ENCODE measurements at regions not wholly inside any gene's neighbourhood (a gene's known extent, or its start where the extent isn't known, plus 50 kb on each side); places are given as distances from the start of the nearest gene placed in this dataset.

GRCh38 chr14:104433401-104434213 is 146.0 kb upstream of the C14orf180 start:
- TF ChIP-seq, protein P1, sequence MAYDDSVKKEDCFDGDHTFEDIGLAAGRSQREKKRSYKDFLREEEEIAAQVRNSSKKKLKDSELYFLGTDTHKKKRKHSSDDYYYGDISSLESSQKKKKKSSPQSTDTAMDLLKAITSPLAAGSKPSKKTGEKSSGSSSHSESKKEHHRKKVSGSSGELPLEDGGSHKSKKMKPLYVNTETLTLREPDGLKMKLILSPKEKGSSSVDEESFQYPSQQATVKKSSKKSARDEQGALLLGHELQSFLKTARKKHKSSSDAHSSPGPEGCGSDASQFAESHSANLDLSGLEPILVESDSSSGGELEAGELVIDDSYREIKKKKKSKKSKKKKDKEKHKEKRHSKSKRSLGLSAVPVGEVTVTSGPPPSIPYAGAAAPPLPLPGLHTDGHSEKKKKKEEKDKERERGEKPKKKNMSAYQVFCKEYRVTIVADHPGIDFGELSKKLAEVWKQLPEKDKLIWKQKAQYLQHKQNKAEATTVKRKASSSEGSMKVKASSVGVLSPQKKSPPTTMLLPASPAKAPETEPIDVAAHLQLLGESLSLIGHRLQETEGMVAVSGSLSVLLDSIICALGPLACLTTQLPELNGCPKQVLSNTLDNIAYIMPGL (CRISPR knock-in tag; IDR thresholded peaks at IDR 0.05; ENCODE audit: borderline replicate concordance) = no peak
- TF ChIP-seq, protein P2, sequence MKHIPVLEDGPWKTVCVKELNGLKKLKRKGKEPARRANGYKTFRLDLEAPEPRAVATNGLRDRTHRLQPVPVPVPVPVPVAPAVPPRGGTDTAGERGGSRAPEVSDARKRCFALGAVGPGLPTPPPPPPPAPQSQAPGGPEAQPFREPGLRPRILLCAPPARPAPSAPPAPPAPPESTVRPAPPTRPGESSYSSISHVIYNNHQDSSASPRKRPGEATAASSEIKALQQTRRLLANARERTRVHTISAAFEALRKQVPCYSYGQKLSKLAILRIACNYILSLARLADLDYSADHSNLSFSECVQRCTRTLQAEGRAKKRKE (CRISPR knock-in tag; IDR thresholded peaks at IDR 0.05; ENCODE audit: low read depth) = no peak
- no peak for TF ChIP-seq NFE2L2 (conservative IDR thresholded peaks at IDR 0.05; ENCODE audit: low read length)
- no peak for TF ChIP-seq CHD4 (IDR thresholded peaks at IDR 0.05; ENCODE audit: borderline replicate concordance)
- TF ChIP-seq SMC3 (IDR thresholded peaks at IDR 0.05) = no peak
- TF ChIP-seq, protein P3, sequence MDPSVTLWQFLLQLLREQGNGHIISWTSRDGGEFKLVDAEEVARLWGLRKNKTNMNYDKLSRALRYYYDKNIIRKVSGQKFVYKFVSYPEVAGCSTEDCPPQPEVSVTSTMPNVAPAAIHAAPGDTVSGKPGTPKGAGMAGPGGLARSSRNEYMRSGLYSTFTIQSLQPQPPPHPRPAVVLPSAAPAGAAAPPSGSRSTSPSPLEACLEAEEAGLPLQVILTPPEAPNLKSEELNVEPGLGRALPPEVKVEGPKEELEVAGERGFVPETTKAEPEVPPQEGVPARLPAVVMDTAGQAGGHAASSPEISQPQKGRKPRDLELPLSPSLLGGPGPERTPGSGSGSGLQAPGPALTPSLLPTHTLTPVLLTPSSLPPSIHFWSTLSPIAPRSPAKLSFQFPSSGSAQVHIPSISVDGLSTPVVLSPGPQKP (IDR thresholded peaks at IDR 0.05; ENCODE audit: low read depth, low read length) = no peak
- TF ChIP-seq, protein P4, sequence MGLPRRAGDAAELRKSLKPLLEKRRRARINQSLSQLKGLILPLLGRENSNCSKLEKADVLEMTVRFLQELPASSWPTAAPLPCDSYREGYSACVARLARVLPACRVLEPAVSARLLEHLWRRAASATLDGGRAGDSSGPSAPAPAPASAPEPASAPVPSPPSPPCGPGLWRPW (IDR thresholded peaks at IDR 0.05) = no peak
- TF ChIP-seq POLR2A (IDR thresholded peaks at IDR 0.05; ENCODE audit: low read length) = no peak
- TF ChIP-seq HOXB5 (CRISPR knock-in tag; IDR thresholded peaks at IDR 0.05) = no peak
- no peak for TF ChIP-seq TFCP2L1 (CRISPR knock-in tag; IDR thresholded peaks at IDR 0.05)
- POLR2A ChIA-PET = no interaction called here
- DNase-seq (ENCODE audit: low read depth in 1 of 2, low spot score in 1 of 2) (no peak), FAIRE-seq (no peak), ATAC-seq (peak in 1 of 2 experiments; percentile 18; a peak in 2 of 6 replicates)
- Histone ChIP-seq H3K9me3 (no peaks in the 10 kb centered on the region), H3K27ac (no peak overlapping the region), H3K4me2 (no peak overlapping the region), H3K4me1 (no peaks in the 10 kb centered on the region), H3K4me3 (no peak overlapping the region)
- WGBS (ENCODE audit: missing lambda C conversion rate) = 54% methylated on average over 14 of the region's 29 CpGs
- CTCF ChIA-PET = interaction anchor here (1.0 kb wide), 1 partner anchor 288 kb away, joined by 3 read pairs; no protein-coding TSS in a partner anchor

- WGBS (ENCODE audit: missing lambda C conversion rate) = 46% methylated on average over 9 of the region's 13 CpGs
- ChIA-PET POLR2A (no interaction called here), CTCF (interaction anchor here (1.0 kb wide), 1 partner anchor 289 kb away, joined by 3 read pairs; no protein-coding TSS in a partner anchor)
- no peak for ATAC-seq
- H3K27ac ChIP-seq = no peak overlapping the region
- FAIRE-seq = no peak
- TF ChIP-seq, protein P1 (CRISPR knock-in tag; IDR thresholded peaks at IDR 0.05; ENCODE audit: borderline replicate concordance) = no peak
- TF ChIP-seq GATA3 (IDR thresholded peaks at IDR 0.05; ENCODE audit: borderline replicate concordance) = no peak
- TF ChIP-seq SREBF2 (IDR thresholded peaks at IDR 0.05) = no peak
- no peak for TF ChIP-seq RNF2 (IDR thresholded peaks at IDR 0.05; ENCODE audit: borderline replicate concordance, low read depth)
- TF ChIP-seq, protein P5, sequence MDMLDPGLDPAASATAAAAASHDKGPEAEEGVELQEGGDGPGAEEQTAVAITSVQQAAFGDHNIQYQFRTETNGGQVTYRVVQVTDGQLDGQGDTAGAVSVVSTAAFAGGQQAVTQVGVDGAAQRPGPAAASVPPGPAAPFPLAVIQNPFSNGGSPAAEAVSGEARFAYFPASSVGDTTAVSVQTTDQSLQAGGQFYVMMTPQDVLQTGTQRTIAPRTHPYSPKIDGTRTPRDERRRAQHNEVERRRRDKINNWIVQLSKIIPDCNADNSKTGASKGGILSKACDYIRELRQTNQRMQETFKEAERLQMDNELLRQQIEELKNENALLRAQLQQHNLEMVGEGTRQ (IDR thresholded peaks at IDR 0.05) = no peak
- TF ChIP-seq ZSCAN20 (CRISPR knock-in tag; IDR thresholded peaks at IDR 0.05) = no peak
- no peaks in the 10 kb centered on the region for H3K9me3 ChIP-seq
- no peak overlapping the region for H3K4me2 ChIP-seq
- H3K4me3 ChIP-seq = no peak overlapping the region
- H3K4me1 ChIP-seq = no peaks in the 10 kb centered on the region
- DNase-seq (ENCODE audit: low read depth in 1 of 2, low spot score in 1 of 2) = no peak
Observed at GRCh38 chr14:104434214-104435076, 145.1 kb upstream of the C14orf180 start.

All from A549 (cell line).